Endodermal cell (in vitro differentiated cells): ENCODE measurements at regions not wholly inside any gene's neighbourhood (a gene's known extent, or its start where the extent isn't known, plus 50 kb on each side); places are given as distances from the start of the nearest gene placed in this dataset.
"Not testable (repeated sequence)": the region's sequence is repeated elsewhere in the genome, so short reads cannot be mapped to it uniquely, and the experiment has no call there.

ENCODE experiments used
- DNase-seq: peaks from one replicate; pipeline ENCODE4 v3.0.0-alpha.2; 2017
- H3K27ac ChIP-seq: 2 replicates; pipeline ENCODE4 v1.5.1; 2013; ENCODE audit warnings: mild to moderate bottlenecking, low read depth, low read length, moderate library complexity
- H3K27me3 ChIP-seq: 2 replicates; pipeline ENCODE4 v1.6.1; 2013; ENCODE audit warnings: mild to moderate bottlenecking, low read length, moderate library complexity; ENCODE audit not compliant: insufficient read depth, control insufficient read depth, poor library complexity, severe bottlenecking
- H3K36me3 ChIP-seq: 2 replicates; pipeline ENCODE4 v1.7.0; 2013; ENCODE audit warnings: mild to moderate bottlenecking, low read length, moderate library complexity; ENCODE audit not compliant: control insufficient read depth, insufficient read depth
- H3K4me1 ChIP-seq: one replicate; pipeline ENCODE4 v1.7.0; 2013; ENCODE audit warnings: low read length; ENCODE audit not compliant: control insufficient read depth, insufficient read depth
- H3K4me3 ChIP-seq: 2 replicates; pipeline ENCODE4 v1.5.1; 2013; ENCODE audit warnings: mild to moderate bottlenecking, low read length, moderate library complexity
- H3K9ac ChIP-seq: 2 replicates; pipeline ENCODE4 v1.6.1; 2013; ENCODE audit warnings: mild to moderate bottlenecking, low read length, moderate library complexity; ENCODE audit not compliant: poor library complexity, severe bottlenecking; ENCODE audit errors: extremely low read depth
- H3K9me3 ChIP-seq: 2 replicates; pipeline ENCODE4 v1.6.1; 2013; ENCODE audit warnings: mild to moderate bottlenecking, low read length, moderate library complexity; ENCODE audit not compliant: control insufficient read depth
- H3K27ac Mint-ChIP-seq: 2 replicates; pipeline ENCODE4 v1.8.0; 2020; ENCODE audit warnings: mixed read lengths
- H3K27me3 Mint-ChIP-seq: 2 replicates; pipeline ENCODE4 v1.8.0; 2021; ENCODE audit warnings: mild to moderate bottlenecking, mixed read lengths; ENCODE audit not compliant: insufficient read depth
- H3K36me3 Mint-ChIP-seq: 2 replicates; pipeline ENCODE4 v1.8.0; 2020; ENCODE audit warnings: low read depth, mixed read lengths
- H3K4me1 Mint-ChIP-seq: 2 replicates; pipeline ENCODE4 v1.8.0; 2020; ENCODE audit warnings: mixed read lengths
- H3K4me3 Mint-ChIP-seq: 2 replicates; pipeline ENCODE4 v1.8.0; 2020; ENCODE audit warnings: mild to moderate bottlenecking, moderate library complexity, mixed read lengths
- H3K9me3 Mint-ChIP-seq: 2 replicates; pipeline ENCODE4 v1.8.0; 2020; ENCODE audit warnings: mild to moderate bottlenecking, mixed read lengths
- WGBS, 2 experiments: methylation state at CpG; one replicate each; pipeline versions ENCODE4 v1.1.5 to v1.1.7; 2013; ENCODE audit warnings: missing lambda C conversion rate in 2 of 2, mixed read lengths in 1 of 2; ENCODE audit not compliant: insufficient coverage in 1 of 2, insufficient read length in 1 of 2; 5-methylcytosine and 5-hydroxymethylcytosine counted together
- TF ChIP-seq, protein P1 (sequence below): fragments of 200-600 bp; sonication (generic); conservative IDR thresholded peaks from 2 replicates; pipeline ENCODE4 v1.5.0; 2021; ENCODE audit warnings: antibody characterized with exemption, mild to moderate bottlenecking

DNA sequence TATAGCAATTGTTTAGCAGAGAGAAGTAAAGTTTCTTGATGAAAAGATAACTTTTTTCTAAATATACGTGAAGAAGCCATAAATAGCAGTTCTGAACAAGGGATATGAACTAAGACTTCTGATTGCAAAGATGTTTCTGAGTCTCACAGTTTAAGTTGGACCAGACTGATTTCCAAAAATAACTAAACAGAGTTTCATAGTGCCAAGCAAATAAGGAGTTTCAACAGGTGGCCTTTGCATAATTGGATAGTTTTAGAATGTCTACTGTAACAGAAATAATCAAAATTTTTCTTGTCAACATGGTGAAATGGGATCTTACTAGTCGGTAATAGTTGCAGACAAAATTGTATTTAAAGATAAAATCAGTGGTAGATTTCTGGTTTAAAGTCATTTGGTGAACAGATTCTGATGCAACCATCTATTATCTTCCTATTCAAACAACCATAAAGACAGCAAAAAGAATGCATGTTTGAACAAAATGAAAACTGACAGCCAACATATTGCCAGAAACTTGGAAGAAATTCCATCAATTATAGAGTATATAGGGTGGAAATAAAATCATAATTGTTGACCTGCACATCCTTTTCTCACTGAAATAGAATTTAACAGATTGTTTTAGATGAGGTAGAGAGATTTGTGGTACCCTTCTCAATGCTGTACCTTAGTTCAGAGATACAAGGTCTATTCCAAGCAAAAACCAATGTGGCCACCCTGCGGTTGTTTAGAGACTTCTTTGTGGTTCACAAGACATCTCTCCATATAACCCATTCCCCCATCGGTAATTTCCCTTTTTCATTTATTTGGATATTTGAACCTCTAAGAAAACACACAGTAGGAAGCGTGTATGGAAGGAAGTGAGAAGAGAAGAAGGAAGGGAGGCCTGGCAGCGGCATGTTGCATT lies 275.3 kb downstream of the COG6 start:
- Histone ChIP-seq H3K27me3 (no peaks in the 10 kb centered on the region), H3K27ac (no peak overlapping the region), H3K4me1 (no peaks in the 10 kb centered on the region), H3K4me3 (no peak overlapping the region), H3K9me3 (no peaks in the 10 kb centered on the region), H3K36me3 (no peaks in the 10 kb centered on the region), H3K9ac (no peak overlapping the region)
- H3K27ac Mint-ChIP-seq, result no peak overlapping the region
- TF ChIP-seq, protein P1, sequence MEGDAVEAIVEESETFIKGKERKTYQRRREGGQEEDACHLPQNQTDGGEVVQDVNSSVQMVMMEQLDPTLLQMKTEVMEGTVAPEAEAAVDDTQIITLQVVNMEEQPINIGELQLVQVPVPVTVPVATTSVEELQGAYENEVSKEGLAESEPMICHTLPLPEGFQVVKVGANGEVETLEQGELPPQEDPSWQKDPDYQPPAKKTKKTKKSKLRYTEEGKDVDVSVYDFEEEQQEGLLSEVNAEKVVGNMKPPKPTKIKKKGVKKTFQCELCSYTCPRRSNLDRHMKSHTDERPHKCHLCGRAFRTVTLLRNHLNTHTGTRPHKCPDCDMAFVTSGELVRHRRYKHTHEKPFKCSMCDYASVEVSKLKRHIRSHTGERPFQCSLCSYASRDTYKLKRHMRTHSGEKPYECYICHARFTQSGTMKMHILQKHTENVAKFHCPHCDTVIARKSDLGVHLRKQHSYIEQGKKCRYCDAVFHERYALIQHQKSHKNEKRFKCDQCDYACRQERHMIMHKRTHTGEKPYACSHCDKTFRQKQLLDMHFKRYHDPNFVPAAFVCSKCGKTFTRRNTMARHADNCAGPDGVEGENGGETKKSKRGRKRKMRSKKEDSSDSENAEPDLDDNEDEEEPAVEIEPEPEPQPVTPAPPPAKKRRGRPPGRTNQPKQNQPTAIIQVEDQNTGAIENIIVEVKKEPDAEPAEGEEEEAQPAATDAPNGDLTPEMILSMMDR, result no peak
- H3K4me3 Mint-ChIP-seq, result no peak overlapping the region
- H3K9me3 Mint-ChIP-seq, result peaks cover 7% of the 10 kb centered on the region
- DNase-seq, result no peak
- H3K36me3 Mint-ChIP-seq, result no peaks in the 10 kb centered on the region
- peaks cover 3% of the 10 kb centered on the region for H3K4me1 Mint-ChIP-seq
- WGBS, 2 experiments, result 92 to 100% methylated on average over 2 to 6 of the region's 6 CpGs
- H3K27me3 Mint-ChIP-seq, result no peaks in the 10 kb centered on the region

DNA sequence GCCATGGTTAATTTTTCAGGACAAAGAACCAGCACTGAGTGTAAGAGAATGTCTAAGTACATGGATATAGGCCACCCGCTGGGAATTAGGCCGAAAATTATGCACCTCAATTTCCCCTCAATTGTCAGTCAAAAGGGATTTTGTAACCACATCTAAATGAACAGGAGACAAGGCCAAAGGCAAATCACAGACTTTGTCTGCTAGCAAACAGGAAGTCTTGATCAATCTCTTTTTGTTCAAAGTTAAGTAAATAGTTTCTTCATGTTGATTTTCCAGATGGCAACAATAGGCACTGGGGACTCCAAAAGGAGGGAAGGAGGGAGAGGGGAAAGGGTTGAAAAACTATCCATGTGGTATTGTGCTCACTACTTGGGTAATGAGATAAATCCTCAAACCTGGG lies 276.0 kb downstream of the COG6 start:
- Histone ChIP-seq H3K4me3 (no peak overlapping the region), H3K9me3 (no peaks in the 10 kb centered on the region), H3K4me1 (no peaks in the 10 kb centered on the region), H3K27me3 (no peaks in the 10 kb centered on the region), H3K36me3 (no peaks in the 10 kb centered on the region), H3K27ac (no peak overlapping the region), H3K9ac (no peak overlapping the region)
- no peak for DNase-seq
- peaks cover 3% of the 10 kb centered on the region for H3K4me1 Mint-ChIP-seq
- H3K27ac Mint-ChIP-seq, result no peak overlapping the region
- TF ChIP-seq, protein P1, result no peak
- H3K9me3 Mint-ChIP-seq, result peaks cover 6% of the 10 kb centered on the region
- H3K27me3 Mint-ChIP-seq, result no peaks in the 10 kb centered on the region
- H3K4me3 Mint-ChIP-seq, result no peak overlapping the region
- 81 to 86% methylated on average over 2 of the region's 2 CpGs for WGBS, 2 experiments
- no peaks in the 10 kb centered on the region for H3K36me3 Mint-ChIP-seq

DNA sequence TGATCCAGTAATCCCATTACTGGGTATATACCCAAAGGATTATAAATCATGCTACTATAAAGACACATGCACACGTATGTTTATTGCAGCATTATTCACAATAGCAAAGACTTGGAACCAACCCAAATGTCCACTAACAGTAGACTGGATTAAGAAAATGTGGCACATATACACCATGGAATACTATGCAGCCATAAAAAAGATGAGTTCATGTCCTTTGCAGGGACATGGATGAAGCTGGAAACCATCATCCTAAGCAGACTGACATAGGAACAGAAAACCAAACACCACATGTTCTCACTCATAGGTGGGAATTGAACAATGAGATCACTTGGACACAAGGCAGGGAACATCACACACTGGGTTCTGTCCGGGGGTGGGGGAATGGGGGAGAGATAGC lies 277.1 kb downstream of the COG6 start:
- not testable (repeated sequence) for H3K4me3 Mint-ChIP-seq

More for the DNA sequence above, 277.1 kb downstream of the COG6 start:
- not testable (repeated sequence) for H3K4me1 ChIP-seq, H3K4me3 ChIP-seq, H3K4me1 Mint-ChIP-seq, H3K36me3 ChIP-seq, H3K27ac ChIP-seq, DNase-seq, H3K27me3 ChIP-seq, H3K27ac Mint-ChIP-seq, H3K36me3 Mint-ChIP-seq, H3K27me3 Mint-ChIP-seq, H3K9me3 Mint-ChIP-seq, H3K9me3 ChIP-seq, H3K9ac ChIP-seq
- 91 to 100% methylated on average over 2 of the region's 2 CpGs for WGBS, 2 experiments
